GM23248 (cell line): ENCODE measurements at regions not wholly inside any gene's neighbourhood (a gene's known extent, or its start where the extent isn't known, plus 50 kb on each side); places are given as distances from the start of the nearest gene placed in this dataset.

Source experiments
- DNase-seq: peaks from one replicate; pipeline ENCODE4 v3.0.0-alpha.2; 2015
- H2AFZ ChIP-seq: fragments of 200-600 bp; sonication (generic); 2 replicates; pipeline ENCODE4 v1.6.1; 2016; ENCODE audit warnings: antibody characterized with exemption
- H3F3A ChIP-seq: fragments of 200-600 bp; sonication (generic); 2 replicates; pipeline ENCODE4 v1.6.1; 2016; ENCODE audit warnings: mild to moderate bottlenecking, antibody characterized with exemption, mixed run types; ENCODE audit not compliant: insufficient read depth
- H3K27ac ChIP-seq: fragments of 200-600 bp; sonication (generic); 2 replicates; pipeline ENCODE4 v1.5.1; 2016; ENCODE audit warnings: mild to moderate bottlenecking
- H3K27me3 ChIP-seq: fragments of 200-600 bp; sonication (generic); replicated peaks from 2 replicates; pipeline ENCODE4 v1.6.1; 2016; ENCODE audit warnings: mild to moderate bottlenecking; ENCODE audit not compliant: insufficient read depth
- H3K36me3 ChIP-seq: fragments of 200-600 bp; sonication (generic); 2 replicates; pipeline ENCODE4 v1.6.1; 2016; ENCODE audit warnings: low read depth, mild to moderate bottlenecking
- H3K4me1 ChIP-seq: fragments of 200-600 bp; sonication (generic); 2 replicates; pipeline ENCODE4 v1.6.1; 2016; ENCODE audit warnings: mild to moderate bottlenecking; ENCODE audit not compliant: insufficient read depth
- H3K4me2 ChIP-seq: fragments of 200-600 bp; sonication (generic); one replicate; pipeline ENCODE4 v1.6.1; 2016; ENCODE audit warnings: mild to moderate bottlenecking; ENCODE audit not compliant: unreplicated experiment
- H3K4me3 ChIP-seq: fragments of 200-600 bp; sonication (generic); 2 replicates; pipeline ENCODE4 v1.5.1; 2016; ENCODE audit warnings: mild to moderate bottlenecking
- H3K79me2 ChIP-seq: fragments of 200-600 bp; sonication (generic); 2 replicates; pipeline ENCODE4 v1.6.1; 2016; ENCODE audit warnings: mild to moderate bottlenecking; ENCODE audit not compliant: insufficient read depth
- H3K9ac ChIP-seq: fragments of 200-600 bp; sonication (generic); 2 replicates; pipeline ENCODE4 v1.6.1; 2016; ENCODE audit warnings: mild to moderate bottlenecking
- H3K9me2 ChIP-seq: fragments of 200-600 bp; sonication (generic); 2 replicates; pipeline ENCODE4 v1.6.1; 2016; ENCODE audit warnings: mixed run types, mild to moderate bottlenecking, moderate library complexity; ENCODE audit not compliant: insufficient read depth
- H3K9me3 ChIP-seq: fragments of 200-600 bp; sonication (generic); one replicate; pipeline ENCODE4 v1.6.1; 2017; ENCODE audit warnings: low read depth
- H4K20me1 ChIP-seq: fragments of 200-600 bp; sonication (generic); 2 replicates; pipeline ENCODE4 v1.6.0; 2016; ENCODE audit not compliant: insufficient read depth
- EZH2 ChIP-seq: fragments of 200-600 bp; sonication (generic); IDR thresholded peaks from 2 replicates; pipeline ENCODE4 v1.6.1; 2018; ENCODE audit warnings: antibody characterized with exemption, mild to moderate bottlenecking; ENCODE audit not compliant: insufficient read depth, poor library complexity, severe bottlenecking
- EZH2phosphoT487 ChIP-seq: fragments of 200-600 bp; sonication (generic); IDR thresholded peaks from 2 replicates; pipeline ENCODE4 v1.6.1; 2018; ENCODE audit warnings: antibody characterized with exemption, moderate library complexity, mild to moderate bottlenecking, low read depth; ENCODE audit not compliant: insufficient read depth
- WGBS, 2 experiments: methylation state at CpG; one replicate each; pipeline ENCODE4 v1.1.6; 2015 to 2017; ENCODE audit warnings: low lambda C conversion rate in 2 of 2, low coverage in 1 of 2; ENCODE audit errors: missing lambda C conversion rate in 2 of 2; 5-methylcytosine and 5-hydroxymethylcytosine counted together
- in situ Hi-C: fragments of 300-500 bp; cut with MboI; formaldehyde crosslinking; loops from 2 replicates; pipeline ENCODE4 v1.15.0; 2020

DNA sequence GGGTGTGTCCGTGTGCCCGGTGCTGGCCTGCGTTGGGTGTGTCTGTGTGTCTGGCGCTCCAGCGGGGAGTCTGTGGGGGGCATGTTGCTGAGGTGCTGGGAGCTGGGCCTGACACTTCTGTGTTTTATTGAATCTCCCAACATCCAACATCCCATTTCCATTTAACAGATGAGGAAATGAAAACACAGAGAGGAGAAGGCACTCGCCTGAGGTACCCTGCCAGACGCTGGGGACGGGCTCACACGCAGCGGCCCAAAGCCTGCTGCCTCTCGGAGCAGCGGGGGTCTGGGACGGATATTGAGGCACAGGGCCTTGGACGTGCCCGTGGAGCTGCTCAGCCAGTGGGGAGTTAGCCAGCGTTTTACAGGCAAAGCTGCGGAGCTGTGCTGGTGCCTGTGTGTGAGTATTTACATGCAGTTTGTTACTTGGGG, 133.9 kb downstream of the DNAJB6 start:
- no peaks in the 10 kb centered on the region for H4K20me1 ChIP-seq
- no peak overlapping the region for H3K9ac ChIP-seq
- no peak for DNase-seq
- 50 to 57% methylated on average over 12 to 17 of the region's 17 CpGs for WGBS, 2 experiments
- no peaks in the 10 kb centered on the region for H3K9me2 ChIP-seq
- in situ Hi-C loops: no loop called here
- H3K36me3 ChIP-seq: no peaks in the 10 kb centered on the region
- peaks cover 10% of the 10 kb centered on the region; the same call in 1 of the 2 replicates for H3K27me3 ChIP-seq
- TF ChIP-seq EZH2 (no peak), EZH2phosphoT487 (no peak)
- H3K4me3 ChIP-seq: no peak overlapping the region
- H3K79me2 ChIP-seq: no peaks in the 10 kb centered on the region
- no peak overlapping the region for H2AFZ ChIP-seq
- no peaks in the 10 kb centered on the region for H3F3A ChIP-seq
- no peak overlapping the region for H3K27ac ChIP-seq
- no peaks in the 10 kb centered on the region for H3K4me1 ChIP-seq
- no peak overlapping the region for H3K4me2 ChIP-seq
- no peaks in the 10 kb centered on the region for H3K9me3 ChIP-seq

DNA sequence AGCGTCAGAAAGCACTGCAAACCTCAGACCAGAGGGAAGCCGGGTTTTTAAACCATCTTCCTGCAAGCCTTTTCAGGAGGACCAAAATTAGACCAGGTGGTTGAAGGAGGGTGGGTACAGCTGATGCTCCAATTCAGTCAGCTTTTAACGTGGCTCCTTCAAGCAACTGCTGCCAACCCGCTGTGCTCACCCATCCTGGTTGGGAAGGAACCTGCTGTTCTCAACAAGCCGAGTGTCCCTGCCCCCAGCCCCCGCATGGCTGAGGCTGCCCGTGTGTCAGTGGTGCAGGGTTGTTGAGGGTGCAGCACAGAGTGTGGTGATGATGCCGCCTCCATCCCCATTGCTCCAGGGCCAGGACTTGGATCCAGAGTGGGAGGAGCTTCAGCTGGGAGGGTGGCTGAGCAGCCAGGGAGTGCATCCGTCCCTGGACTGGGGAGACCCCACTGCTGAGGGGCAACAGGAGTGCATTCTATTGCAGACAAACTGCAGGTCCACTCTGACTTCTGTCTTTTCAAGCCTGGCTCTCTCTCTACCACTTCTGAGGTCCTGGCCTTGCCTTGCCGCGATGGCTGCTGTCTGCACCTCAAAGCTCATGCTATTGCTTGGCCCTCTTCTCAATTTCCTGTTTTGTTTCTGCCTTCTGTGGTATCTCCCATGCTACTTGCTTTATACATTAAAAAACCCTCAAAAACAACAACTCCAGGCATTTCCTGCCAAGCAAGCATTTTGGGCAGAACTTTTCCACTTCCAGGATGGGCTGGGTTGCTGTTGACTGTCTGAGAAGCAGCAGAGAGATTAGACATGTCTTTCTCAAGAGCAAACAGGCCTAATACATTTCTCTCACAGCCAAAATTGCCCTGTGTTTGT, 134.7 kb downstream of the DNAJB6 start:
- in situ Hi-C loops: no loop called here
- H3K4me3 ChIP-seq: no peak overlapping the region
- no peaks in the 10 kb centered on the region for H3K79me2 ChIP-seq
- no peak overlapping the region for H3K27ac ChIP-seq
- WGBS, 2 experiments: 28% methylated on average over 11 of the region's 11 CpGs
- H3K9me3 ChIP-seq: no peaks in the 10 kb centered on the region
- no peaks in the 10 kb centered on the region for H4K20me1 ChIP-seq
- H3K4me1 ChIP-seq: no peaks in the 10 kb centered on the region
- DNase-seq: no peak
- 0 out of 2 replicates have a peak, but pooled peaks cover 2% of the 10 kb centered on the region for H3K27me3 ChIP-seq
- TF ChIP-seq EZH2phosphoT487 (no peak), EZH2 (no peak)
- H3K36me3 ChIP-seq: no peaks in the 10 kb centered on the region
- no peaks in the 10 kb centered on the region for H3F3A ChIP-seq
- H2AFZ ChIP-seq: no peak overlapping the region
- no peaks in the 10 kb centered on the region for H3K9me2 ChIP-seq
- no peak overlapping the region for H3K9ac ChIP-seq
- no peak overlapping the region for H3K4me2 ChIP-seq

DNA sequence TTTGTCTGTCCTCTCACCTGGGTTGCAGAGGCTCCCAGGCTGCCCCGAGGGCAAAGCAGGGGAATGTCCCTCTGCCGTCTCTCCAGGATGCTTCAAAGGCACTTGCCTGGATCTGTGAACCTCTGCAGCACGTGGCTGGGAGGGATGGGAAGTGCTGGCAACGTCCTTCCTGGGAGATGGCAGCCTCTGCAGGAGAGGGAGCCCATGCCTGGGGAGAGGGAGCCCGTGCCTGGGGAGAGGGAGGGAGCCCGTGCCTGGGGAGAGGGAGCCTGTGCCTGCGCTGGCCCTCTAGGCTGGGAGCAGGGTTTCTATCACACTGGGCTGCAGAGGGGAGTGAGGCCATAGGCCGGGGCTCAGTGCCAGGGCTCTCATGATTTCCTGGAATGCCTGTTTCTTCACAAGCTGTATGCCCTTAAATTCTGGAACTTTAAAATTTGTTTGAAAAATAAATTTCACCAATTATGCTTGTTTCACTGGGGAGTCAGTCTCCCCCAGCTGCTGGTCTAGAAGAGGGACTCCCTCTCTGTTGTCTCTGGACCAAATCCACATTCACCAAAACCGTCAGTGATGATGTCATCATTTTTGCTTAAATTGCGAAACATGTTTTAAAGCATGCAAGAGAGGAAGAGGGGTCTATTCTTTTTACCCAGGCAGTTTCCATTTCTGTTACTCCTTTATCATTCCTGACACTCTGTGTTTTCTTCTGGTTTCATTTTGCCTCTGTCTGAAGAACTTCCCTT, 135.7 kb downstream of the DNAJB6 start:
- H3K9ac ChIP-seq: no peak overlapping the region
- H3K4me2 ChIP-seq: no peak overlapping the region
- no peak for DNase-seq
- H2AFZ ChIP-seq: no peak overlapping the region
- in situ Hi-C loops: no loop called here
- H3K9me2 ChIP-seq: no peaks in the 10 kb centered on the region
- no peaks in the 10 kb centered on the region for H3K36me3 ChIP-seq
- H3K79me2 ChIP-seq: no peaks in the 10 kb centered on the region
- H3K4me1 ChIP-seq: no peaks in the 10 kb centered on the region
- H3K9me3 ChIP-seq: no peaks in the 10 kb centered on the region
- no peak overlapping the region for H3K4me3 ChIP-seq
- TF ChIP-seq EZH2phosphoT487: no peak
- no peak for TF ChIP-seq EZH2
- no peaks in the 10 kb centered on the region for H3K27me3 ChIP-seq
- H4K20me1 ChIP-seq: no peaks in the 10 kb centered on the region
- WGBS, 2 experiments: 12 to 14% methylated on average over 10 of the region's 10 CpGs
- no peak overlapping the region for H3K27ac ChIP-seq
- no peaks in the 10 kb centered on the region for H3F3A ChIP-seq

DNA sequence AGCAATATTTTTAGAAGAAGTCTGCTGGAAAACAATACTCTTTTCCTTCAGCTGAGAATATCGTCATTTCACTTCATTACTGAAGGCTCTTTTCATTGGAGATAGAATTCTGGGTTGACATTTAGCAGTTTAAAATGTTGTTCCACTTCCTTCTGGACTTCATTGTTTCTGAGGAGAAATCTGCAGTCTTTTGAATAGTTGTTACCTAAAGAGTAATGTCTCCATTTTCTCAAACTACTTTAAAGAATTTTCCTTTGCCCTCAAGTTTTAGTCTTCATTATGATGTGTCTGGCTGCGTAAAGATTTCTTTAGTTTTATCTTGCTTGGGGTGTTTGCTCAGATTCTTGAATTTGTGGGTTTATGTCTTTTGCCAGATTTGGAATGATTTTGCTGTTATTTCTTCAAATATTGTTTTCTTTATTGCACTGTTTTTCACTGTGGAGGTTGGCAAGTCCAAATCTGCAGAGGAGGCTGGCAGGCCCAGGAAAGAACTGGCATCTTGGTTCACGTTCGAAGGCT, 136.3 kb downstream of the DNAJB6 start:
- in situ Hi-C loops: no loop called here
- Histone ChIP-seq H3K9ac (no peak overlapping the region), H3K4me2 (no peak overlapping the region), H3K9me2 (no peaks in the 10 kb centered on the region), H3K4me3 (no peak overlapping the region), H3K4me1 (no peaks in the 10 kb centered on the region), H3K27me3 (no peaks in the 10 kb centered on the region), H4K20me1 (no peaks in the 10 kb centered on the region), H3K9me3 (no peaks in the 10 kb centered on the region), H3K36me3 (no peaks in the 10 kb centered on the region), H2AFZ (no peak overlapping the region), H3F3A (no peaks in the 10 kb centered on the region), H3K79me2 (no peaks in the 10 kb centered on the region), H3K27ac (no peak overlapping the region)
- TF ChIP-seq EZH2 (no peak), EZH2phosphoT487 (no peak)
- no peak for DNase-seq
- WGBS, 2 experiments: 18 to 20% methylated on average over 4 of the region's 4 CpGs
